ENCODE measurements at regions not wholly inside any gene's neighbourhood (a gene's known extent, or its start where the extent isn't known, plus 50 kb on each side); places are given as distances from the start of the nearest gene placed in this dataset.

GRCh38 chr2:11904029-11904428, 157.6 kb downstream of the LPIN1 start:
- Histone ChIP-seq H3K27me3 (no peaks in the 10 kb centered on the region), H3K36me3 (no peaks in the 10 kb centered on the region), H3K4me3 (ENCODE audit: low read depth, low read length) (no peak overlapping the region), H3K9me3 (no peaks in the 10 kb centered on the region), H3K4me1 (no peaks in the 10 kb centered on the region)
- no peak; the same call in 1 of the 2 replicates for TF ChIP-seq CTCF (IDR thresholded peaks at IDR 0.05; ENCODE audit: low read depth, low read length)
- DNase-seq = no peak

DNA sequence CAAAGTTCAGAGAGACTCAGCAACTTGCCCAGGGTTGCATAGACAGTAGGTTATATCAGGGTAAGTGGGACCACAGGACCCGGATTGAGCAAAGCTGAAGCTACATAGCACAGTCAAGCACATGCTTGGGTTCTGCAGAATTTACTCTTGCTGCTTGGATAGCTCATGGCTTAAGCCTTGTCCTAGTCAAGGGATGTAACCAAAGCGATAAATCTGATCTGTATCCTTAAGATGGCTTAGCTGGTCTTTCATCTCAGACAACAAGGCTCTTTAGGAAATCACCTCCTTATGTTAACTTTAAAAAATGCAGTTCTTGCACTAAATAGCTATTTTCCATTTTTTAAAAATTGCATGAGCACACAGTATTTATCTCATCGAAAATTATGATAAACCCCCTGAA, 158.5 kb downstream of the LPIN1 start:
- no peaks in the 10 kb centered on the region for H3K9me3 ChIP-seq

GRCh38 chr2:11907190-11907589, 160.8 kb downstream of the LPIN1 start:
- Histone ChIP-seq H3K27me3 (no peaks in the 10 kb centered on the region), H3K36me3 (no peaks in the 10 kb centered on the region), H3K4me3 (ENCODE audit: low read depth, low read length) (no peak overlapping the region), H3K9me3 (no peaks in the 10 kb centered on the region), H3K4me1 (no peaks in the 10 kb centered on the region)
- no peak for DNase-seq
- no peak for TF ChIP-seq CTCF (IDR thresholded peaks at IDR 0.05; ENCODE audit: low read depth, low read length)

More for the DNA sequence above, 158.5 kb downstream of the LPIN1 start:
- H3K4me3 ChIP-seq (ENCODE audit: low read depth, low read length) = no peak overlapping the region
- no peak for DNase-seq
- no peaks in the 10 kb centered on the region for H3K4me1 ChIP-seq
- H3K36me3 ChIP-seq = no peaks in the 10 kb centered on the region
- TF ChIP-seq CTCF (IDR thresholded peaks at IDR 0.05; ENCODE audit: low read depth, low read length) = no peak
- no peaks in the 10 kb centered on the region for H3K27me3 ChIP-seq

DNA sequence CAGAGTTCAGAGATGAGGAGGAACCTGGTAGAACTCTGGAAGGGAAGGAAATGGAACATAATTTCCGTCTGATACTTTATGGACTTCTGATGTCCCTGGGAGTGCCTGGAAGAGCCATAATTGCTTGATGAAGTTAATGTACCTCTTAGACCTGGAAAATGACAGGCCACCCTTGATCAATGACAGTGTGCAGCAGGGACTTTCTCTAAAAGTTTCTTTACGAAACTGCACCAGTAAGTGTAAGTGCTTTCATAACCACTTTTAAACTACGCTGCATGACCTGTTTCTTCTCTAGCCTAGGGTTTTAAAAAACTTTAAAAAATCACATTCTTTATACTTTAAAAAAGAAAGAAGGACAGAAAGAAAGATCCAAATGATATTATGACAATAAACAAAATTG, 164.5 kb downstream of the LPIN1 start:
- no peaks in the 10 kb centered on the region for H3K27me3 ChIP-seq
- H3K36me3 ChIP-seq = no peaks in the 10 kb centered on the region
- no peak overlapping the region for H3K4me3 ChIP-seq (ENCODE audit: low read depth, low read length)
- no peak for TF ChIP-seq CTCF (IDR thresholded peaks at IDR 0.05; ENCODE audit: low read depth, low read length)
- no peak for DNase-seq
- no peaks in the 10 kb centered on the region for H3K4me1 ChIP-seq
- H3K9me3 ChIP-seq = no peaks in the 10 kb centered on the region

DNA sequence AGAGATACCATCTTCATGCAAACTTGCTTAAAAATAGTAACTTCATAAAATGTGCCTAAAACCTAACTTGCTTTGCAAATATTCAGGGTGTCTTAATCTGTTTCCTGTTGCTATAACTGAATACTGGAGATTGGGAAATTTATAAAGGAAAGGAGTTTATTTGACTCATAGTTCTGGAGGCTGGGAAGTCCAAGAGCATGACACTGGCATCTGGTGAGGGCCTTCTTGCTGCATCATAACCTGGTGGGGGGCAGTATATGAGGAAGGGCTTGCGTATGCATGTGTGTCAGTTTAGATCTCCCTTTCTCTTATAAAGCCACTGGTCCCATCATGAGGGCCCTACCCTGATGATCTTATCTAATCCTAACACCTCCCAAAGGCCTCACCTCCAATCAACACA, 166.5 kb downstream of the LPIN1 start:
- no peaks in the 10 kb centered on the region for H3K9me3 ChIP-seq
- no peaks in the 10 kb centered on the region for H3K27me3 ChIP-seq
- H3K4me1 ChIP-seq = no peaks in the 10 kb centered on the region
- no peak for DNase-seq
- H3K36me3 ChIP-seq = no peaks in the 10 kb centered on the region
- H3K4me3 ChIP-seq (ENCODE audit: low read depth, low read length) = no peak overlapping the region
- no peak for TF ChIP-seq CTCF (IDR thresholded peaks at IDR 0.05; ENCODE audit: low read depth, low read length)

GRCh38 chr2:11914455-11914854, 168.0 kb downstream of the LPIN1 start:
- Histone ChIP-seq H3K4me1 (no peaks in the 10 kb centered on the region), H3K4me3 (ENCODE audit: low read depth, low read length) (no peak overlapping the region), H3K36me3 (no peaks in the 10 kb centered on the region), H3K27me3 (no peaks in the 10 kb centered on the region), H3K9me3 (no peaks in the 10 kb centered on the region)
- no peak for DNase-seq
- TF ChIP-seq CTCF (IDR thresholded peaks at IDR 0.05; ENCODE audit: low read depth, low read length) = no peak

All from BE2C (cell line).